H1 (cell line): ENCODE measurements at regions not wholly inside any gene's neighbourhood (a gene's known extent, or its start where the extent isn't known, plus 50 kb on each side); places are given as distances from the start of the nearest gene placed in this dataset.

Experiments used
- CTCF ChIA-PET: fragments of 300-600 bp; sonication (Branson Sonifier 250); formaldehyde crosslinking; loops from one replicate; lab custom pipeline; 2021; ENCODE audit not compliant: partially characterized antibody; lab: Charles Lee
- POLR2A ChIA-PET: fragments of 300-600 bp; sonication (Branson Sonifier 250); formaldehyde crosslinking; loops from one replicate; lab custom pipeline; 2021; ENCODE audit warnings: inconsistent platforms; ENCODE audit not compliant: partially characterized antibody; lab: Charles Lee
- DNase-seq, 2 experiments: peaks; one replicate each; pipeline versions ENCODE4 v3.0.0 to v3.0.0-alpha.2; 2010 to 2022; ENCODE audit warnings: low spot score in 2 of 2, low read depth in 1 of 2, mixed read lengths in 1 of 2
- FAIRE-seq: peaks from 2 replicates; lab custom pipeline; 2011; peaks lifted over from hg19 to GRCh38; lab: Jason Lieb, UNC
- H2AFZ ChIP-seq: 2 replicates; pipeline ENCODE4 v1.8.1; 2012; ENCODE audit warnings: low read length, inconsistent platforms
- H2AK5ac ChIP-seq: 2 replicates; pipeline ENCODE4 v1.6.1; 2013; ENCODE audit warnings: low read depth, low read length
- H2BK120ac ChIP-seq: replicated peaks from 2 replicates; pipeline ENCODE3; 2013; ENCODE audit warnings: low read depth, low read length, inconsistent platforms
- H2BK12ac ChIP-seq: 2 replicates; pipeline ENCODE4 v1.6.1; 2013; ENCODE audit warnings: low read depth, low read length
- H2BK15ac ChIP-seq: 2 replicates; pipeline ENCODE4 v1.6.1; 2013; ENCODE audit warnings: low read length
- H2BK20ac ChIP-seq: 2 replicates; pipeline ENCODE4 v1.6.1; 2013; ENCODE audit warnings: low read length
- H2BK5ac ChIP-seq: 2 replicates; pipeline ENCODE4 v1.6.1; 2013; ENCODE audit warnings: low read depth, low read length
- H3K14ac ChIP-seq: 2 replicates; pipeline ENCODE4 v1.6.1; 2013; ENCODE audit warnings: inconsistent platforms; ENCODE audit not compliant: insufficient read length
- H3K18ac ChIP-seq: 2 replicates; pipeline ENCODE4 v1.6.1; 2013; ENCODE audit warnings: low read length; ENCODE audit errors: extremely low read depth
- H3K23ac ChIP-seq: 2 replicates; pipeline ENCODE4 v1.6.1; 2013; ENCODE audit warnings: inconsistent platforms; ENCODE audit not compliant: insufficient read length
- H3K23me2 ChIP-seq: 2 replicates; pipeline ENCODE4 v1.6.1; 2013; ENCODE audit warnings: low read depth, low read length
- H3K27ac ChIP-seq: 2 replicates; pipeline ENCODE4 v1.6.1; 2011; ENCODE audit warnings: low read depth, low read length, inconsistent platforms
- H3K27me3 ChIP-seq, 4 experiments: replicated peaks in 1 of 4; 1 replicate in 1 of 4; 2 replicates in 3 of 4; pipeline versions ENCODE4 v1.6.1 to v1.8.1; 2011 to 2013; ENCODE audit warnings: low read length in 3 of 4, mild to moderate bottlenecking in 3 of 4, inconsistent platforms in 2 of 4, mixed read lengths in 2 of 4, moderate library complexity in 1 of 4; ENCODE audit not compliant: control insufficient read depth in 3 of 4, insufficient read depth in 3 of 4; ENCODE audit errors: extremely low read depth in 1 of 4
- H3K36me3 ChIP-seq, 4 experiments: 2 replicates each; pipeline versions ENCODE4 v1.6.1 to v1.8.1; 2011 to 2013; ENCODE audit warnings: mild to moderate bottlenecking in 4 of 4, low read length in 3 of 4, moderate library complexity in 2 of 4, control low read depth in 1 of 4, inconsistent platforms in 1 of 4; ENCODE audit not compliant: insufficient read depth in 4 of 4, control insufficient read depth in 2 of 4
- H3K4ac ChIP-seq: replicated peaks from 2 replicates; pipeline ENCODE3; 2013; ENCODE audit warnings: low read length, low read depth, mixed read lengths, inconsistent platforms; ENCODE audit not compliant: insufficient read length
- H3K4me1 ChIP-seq, 4 experiments: replicated peaks in 1 of 4; 1 replicate in 1 of 4; 2 replicates in 3 of 4; pipeline versions ENCODE4 v1.6.1 to v1.8.1; 2011 to 2013; ENCODE audit warnings: low read length in 3 of 4, inconsistent platforms in 2 of 4, mixed read lengths in 1 of 4; ENCODE audit not compliant: insufficient read depth in 4 of 4, control insufficient read depth in 3 of 4
- H3K4me2 ChIP-seq, 2 experiments: 2 replicates each; pipeline versions ENCODE4 v1.6.1 to v1.8.1; 2011 to 2013; ENCODE audit warnings: low read depth in 2 of 2, low read length in 2 of 2, control low read depth in 1 of 2, inconsistent platforms in 1 of 2, mild to moderate bottlenecking in 1 of 2; ENCODE audit not compliant: insufficient read depth in 1 of 2
- H3K4me3 ChIP-seq, 4 experiments: fragments of 200-600, 300-600 bp in 1 of 4; sonication (generic), shearing (Covaris generic), sonication (Bioruptor Twin) in 1 of 4; 2 replicates each; pipeline versions ENCODE4 v1.5.1 to v1.8.1; 2011 to 2016; ENCODE audit warnings: low read length in 4 of 4, low read depth in 3 of 4, control low read depth in 2 of 4, inconsistent platforms in 2 of 4, mild to moderate bottlenecking in 2 of 4, mixed read lengths in 1 of 4, moderate library complexity in 1 of 4; ENCODE audit not compliant: insufficient read depth in 2 of 4; ENCODE audit errors: extremely low read depth in 1 of 4
- H3K56ac ChIP-seq: replicated peaks from 2 replicates; pipeline ENCODE3; 2013; ENCODE audit warnings: low read depth, mild to moderate bottlenecking, mixed read lengths, low read length, inconsistent platforms; ENCODE audit not compliant: insufficient read length
- H3K79me1 ChIP-seq: 2 replicates; pipeline ENCODE4 v1.6.1; 2013; ENCODE audit warnings: low read depth, low read length, control low read depth
- H3K79me2 ChIP-seq, 2 experiments: 2 replicates each; pipeline versions ENCODE4 v1.6.1 to v1.8.1; 2012 to 2013; ENCODE audit warnings: low read length in 2 of 2, mild to moderate bottlenecking in 2 of 2, inconsistent platforms in 1 of 2; ENCODE audit not compliant: insufficient read depth in 2 of 2, control insufficient read depth in 1 of 2
- H3K9ac ChIP-seq, 4 experiments: replicated peaks in 1 of 4; 1 replicate in 1 of 4; 2 replicates in 3 of 4; pipeline versions ENCODE4 v1.6.1 to v1.8.1; 2011 to 2013; ENCODE audit warnings: low read depth in 3 of 4, low read length in 3 of 4, control low read depth in 2 of 4, mild to moderate bottlenecking in 2 of 4, moderate library complexity in 2 of 4, inconsistent platforms in 1 of 4; ENCODE audit errors: extremely low read depth in 1 of 4
- H3K9me3 ChIP-seq, 2 experiments: 2 replicates each; pipeline versions ENCODE4 v1.6.1 to v1.8.1; 2012 to 2013; ENCODE audit warnings: mild to moderate bottlenecking in 2 of 2, moderate library complexity in 2 of 2, control low read depth in 1 of 2, inconsistent platforms in 1 of 2, low read depth in 1 of 2, low read length in 1 of 2, mixed read lengths in 1 of 2; ENCODE audit not compliant: insufficient read depth in 2 of 2
- H4K20me1 ChIP-seq, 2 experiments: replicated peaks in 1 of 2; 2 replicates each; pipeline versions ENCODE3 to v1.8.1; 2011 to 2013; ENCODE audit warnings: inconsistent platforms in 2 of 2, low read length in 2 of 2, mild to moderate bottlenecking in 1 of 2; ENCODE audit not compliant: insufficient read depth in 2 of 2, control insufficient read depth in 1 of 2
- H4K5ac ChIP-seq: 2 replicates; pipeline ENCODE4 v1.6.1; 2013; ENCODE audit warnings: low read length, low read depth, mixed read lengths, inconsistent platforms; ENCODE audit not compliant: insufficient read length
- H4K8ac ChIP-seq: 2 replicates; pipeline ENCODE4 v1.8.0; 2013; ENCODE audit warnings: mild to moderate bottlenecking, moderate library complexity, low read length, inconsistent platforms; ENCODE audit not compliant: insufficient read depth; ENCODE audit errors: extremely low read depth
- H4K91ac ChIP-seq: replicated peaks from 2 replicates; pipeline ENCODE3; 2013; ENCODE audit warnings: low read length, mixed read lengths, inconsistent platforms; ENCODE audit not compliant: insufficient read length
- CBX5 ChIP-seq: fragments of 300-800, 300-1000 bp; sonication (generic); IDR thresholded peaks from 2 replicates; pipeline ENCODE4 v1.7.1; 2016; ENCODE audit warnings: antibody characterized with exemption, low read length, low read depth
- CBX8 ChIP-seq: fragments of 300-800, 300-1000 bp; sonication (generic); IDR thresholded peaks from 2 replicates; pipeline ENCODE4 v1.7.1; 2016; ENCODE audit warnings: low read depth, low read length, borderline replicate concordance
- CREB1 ChIP-seq: IDR thresholded peaks from 2 replicates; pipeline ENCODE4 v1.6.1; 2012; ENCODE audit warnings: inconsistent platforms
- HDAC2 ChIP-seq, 2 experiments: fragments of 300-600 bp in 1 of 2; sonication (generic) in 1 of 2; IDR thresholded peaks; 2 replicates each; pipeline ENCODE4 v1.6.1; 2011 to 2012; ENCODE audit warnings: low read depth in 2 of 2, low read length in 2 of 2, mild to moderate bottlenecking in 2 of 2, moderate library complexity in 2 of 2, borderline replicate concordance in 1 of 2, inconsistent platforms in 1 of 2
- HDAC6 ChIP-seq: IDR thresholded peaks from one replicate; pipeline ENCODE4 v1.7.1; 2012; ENCODE audit warnings: low read depth, mild to moderate bottlenecking, inconsistent platforms, low read length, moderate library complexity
- PHF8 ChIP-seq: fragments of 200-600 bp; sonication (generic); conservative IDR thresholded peaks from 2 replicates; pipeline ENCODE4 v1.7.1; 2012; ENCODE audit warnings: low read depth, mild to moderate bottlenecking, inconsistent platforms, low read length, moderate library complexity
- SP1 ChIP-seq: IDR thresholded peaks from 2 replicates; pipeline ENCODE4 v1.6.1; 2011; ENCODE audit warnings: low read depth, low read length
- ZNF274 ChIP-seq: IDR thresholded peaks from 2 replicates; pipeline ENCODE4 v1.7.0; 2012; ENCODE audit warnings: low read length, borderline replicate concordance; ENCODE audit errors: extremely low read depth
- WGBS, 2 experiments: shearing (Covaris generic) in 1 of 2; methylation state at CpG; one replicate each; pipeline versions ENCODE4 v1.1.6 to v1.1.7; 2013 to 2015; ENCODE audit warnings: low lambda C conversion rate in 2 of 2, mixed read lengths in 2 of 2, inconsistent platforms in 1 of 2, low coverage in 1 of 2, missing lambda C conversion rate in 1 of 2; ENCODE audit not compliant: insufficient replicate concordance in 2 of 2, insufficient coverage in 1 of 2, insufficient read length in 1 of 2; ENCODE audit errors: extremely low coverage in 1 of 2, missing lambda C conversion rate in 1 of 2; 5-methylcytosine and 5-hydroxymethylcytosine counted together
- TF ChIP-seq, protein P1 (sequence below): IDR thresholded peaks from 2 replicates; pipeline ENCODE4 v1.6.1; 2012; ENCODE audit warnings: low read length, inconsistent platforms

DNA sequence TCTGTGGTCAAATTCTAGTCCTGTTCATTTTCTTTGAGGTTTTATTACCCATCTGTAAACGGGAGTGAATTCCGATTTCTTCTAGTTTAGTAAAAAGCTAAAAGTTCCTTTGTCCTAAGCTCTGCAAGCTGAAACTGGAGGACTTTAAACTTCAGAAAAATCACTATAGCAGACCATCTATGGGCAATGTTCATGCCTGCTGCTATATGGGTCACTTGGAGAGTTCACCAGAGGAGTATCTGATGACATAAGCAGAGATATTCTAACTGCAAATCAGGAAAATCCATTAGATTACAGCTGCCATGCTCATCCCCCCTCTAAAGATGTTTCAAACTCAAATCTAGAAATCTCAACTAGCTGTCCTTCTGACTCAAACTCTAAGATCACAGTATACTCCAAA, 193.0 kb upstream of the RTL1 start:
- no peaks in the 10 kb centered on the region for H3K79me2 ChIP-seq
- no peak overlapping the region for H3K4ac ChIP-seq
- H2BK5ac ChIP-seq = no peak overlapping the region
- ChIA-PET CTCF (interaction anchor here (1.3 kb wide), 1 partner anchor 12 kb away, joined by 4 read pairs; no protein-coding TSS in a partner anchor), POLR2A (no interaction called here)
- DNase-seq (no peak), FAIRE-seq (no peak)
- no peak overlapping the region for H3K18ac ChIP-seq
- no peaks in the 10 kb centered on the region for H4K20me1 ChIP-seq
- no peak overlapping the region for H2BK12ac ChIP-seq
- no peaks in the 10 kb centered on the region for H3K27me3 ChIP-seq
- 0 out of 2 replicates have a peak, but pooled peaks cover 2% of the 10 kb centered on the region for H3K23me2 ChIP-seq
- TF ChIP-seq CBX8 (no peak), HDAC2 (IDR thresholded peaks at IDR 0.05; ENCODE audit: borderline replicate concordance in 1 of 2, low read depth in 2 of 2, low read length in 2 of 2) (no peak), PHF8 (no peak), CREB1 (no peak), HDAC6 (no peak), CBX5 (no peak), ZNF274 (no peak), SP1 (no peak)
- TF ChIP-seq, protein P1, sequence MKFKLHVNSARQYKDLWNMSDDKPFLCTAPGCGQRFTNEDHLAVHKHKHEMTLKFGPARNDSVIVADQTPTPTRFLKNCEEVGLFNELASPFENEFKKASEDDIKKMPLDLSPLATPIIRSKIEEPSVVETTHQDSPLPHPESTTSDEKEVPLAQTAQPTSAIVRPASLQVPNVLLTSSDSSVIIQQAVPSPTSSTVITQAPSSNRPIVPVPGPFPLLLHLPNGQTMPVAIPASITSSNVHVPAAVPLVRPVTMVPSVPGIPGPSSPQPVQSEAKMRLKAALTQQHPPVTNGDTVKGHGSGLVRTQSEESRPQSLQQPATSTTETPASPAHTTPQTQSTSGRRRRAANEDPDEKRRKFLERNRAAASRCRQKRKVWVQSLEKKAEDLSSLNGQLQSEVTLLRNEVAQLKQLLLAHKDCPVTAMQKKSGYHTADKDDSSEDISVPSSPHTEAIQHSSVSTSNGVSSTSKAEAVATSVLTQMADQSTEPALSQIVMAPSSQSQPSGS = no peak
- H3K36me3 ChIP-seq = no peaks in the 10 kb centered on the region
- no peak overlapping the region for H2AK5ac ChIP-seq
- H2BK120ac ChIP-seq = no peak overlapping the region
- H4K8ac ChIP-seq = no peak overlapping the region
- H4K91ac ChIP-seq = no peak overlapping the region
- H3K4me1 ChIP-seq = no peaks in the 10 kb centered on the region; a peak in 1 of 7 replicates
- no peaks in the 10 kb centered on the region for H3K79me1 ChIP-seq
- H3K27ac ChIP-seq = no peak overlapping the region
- H2BK15ac ChIP-seq = no peak overlapping the region
- no peak overlapping the region for H3K14ac ChIP-seq
- no peak overlapping the region for H2BK20ac ChIP-seq
- no peak overlapping the region for H3K56ac ChIP-seq
- H3K9me3 ChIP-seq = peaks cover 3 to 4% of the 10 kb centered on the region in 2 experiments; a peak in 2 of 4 replicates
- no peak overlapping the region for H3K4me2 ChIP-seq
- no peak overlapping the region for H3K4me3 ChIP-seq
- 91% methylated on average over 2 of the region's 2 CpGs; no CpG with 5 or more reads in 1 of the 2 experiments for WGBS, 2 experiments
- H2AFZ ChIP-seq = no peak overlapping the region
- H3K9ac ChIP-seq = no peak overlapping the region
- no peak overlapping the region for H3K23ac ChIP-seq
- no peak overlapping the region for H4K5ac ChIP-seq
